ENCODE measurements at regions not wholly inside any gene's neighbourhood (a gene's known extent, or its start where the extent isn't known, plus 50 kb on each side); places are given as distances from the start of the nearest gene placed in this dataset.

DNA sequence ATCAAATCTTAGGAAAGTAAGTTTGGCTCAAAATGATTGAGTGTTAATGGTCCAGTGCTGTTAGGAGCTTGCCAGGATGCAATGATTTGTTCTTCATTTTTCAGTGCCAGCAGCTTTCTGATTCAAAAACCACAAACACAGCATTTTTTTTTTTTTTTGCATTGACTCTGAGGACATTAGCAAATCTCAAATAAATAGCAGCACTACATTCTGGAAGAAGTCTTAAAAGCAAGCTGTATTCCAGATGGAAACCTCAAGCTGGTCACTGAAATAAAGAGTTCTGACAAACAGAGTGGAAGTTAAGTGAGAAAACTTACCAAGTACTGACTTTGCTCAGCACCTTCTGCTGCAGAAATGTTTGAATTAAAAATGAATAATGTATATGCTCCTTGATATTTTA lies 1653.1 kb upstream of the CDH9 start:
- TF ChIP-seq, protein P1, sequence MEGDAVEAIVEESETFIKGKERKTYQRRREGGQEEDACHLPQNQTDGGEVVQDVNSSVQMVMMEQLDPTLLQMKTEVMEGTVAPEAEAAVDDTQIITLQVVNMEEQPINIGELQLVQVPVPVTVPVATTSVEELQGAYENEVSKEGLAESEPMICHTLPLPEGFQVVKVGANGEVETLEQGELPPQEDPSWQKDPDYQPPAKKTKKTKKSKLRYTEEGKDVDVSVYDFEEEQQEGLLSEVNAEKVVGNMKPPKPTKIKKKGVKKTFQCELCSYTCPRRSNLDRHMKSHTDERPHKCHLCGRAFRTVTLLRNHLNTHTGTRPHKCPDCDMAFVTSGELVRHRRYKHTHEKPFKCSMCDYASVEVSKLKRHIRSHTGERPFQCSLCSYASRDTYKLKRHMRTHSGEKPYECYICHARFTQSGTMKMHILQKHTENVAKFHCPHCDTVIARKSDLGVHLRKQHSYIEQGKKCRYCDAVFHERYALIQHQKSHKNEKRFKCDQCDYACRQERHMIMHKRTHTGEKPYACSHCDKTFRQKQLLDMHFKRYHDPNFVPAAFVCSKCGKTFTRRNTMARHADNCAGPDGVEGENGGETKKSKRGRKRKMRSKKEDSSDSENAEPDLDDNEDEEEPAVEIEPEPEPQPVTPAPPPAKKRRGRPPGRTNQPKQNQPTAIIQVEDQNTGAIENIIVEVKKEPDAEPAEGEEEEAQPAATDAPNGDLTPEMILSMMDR (IDR thresholded peaks at IDR 0.05) = no peak

DNA sequence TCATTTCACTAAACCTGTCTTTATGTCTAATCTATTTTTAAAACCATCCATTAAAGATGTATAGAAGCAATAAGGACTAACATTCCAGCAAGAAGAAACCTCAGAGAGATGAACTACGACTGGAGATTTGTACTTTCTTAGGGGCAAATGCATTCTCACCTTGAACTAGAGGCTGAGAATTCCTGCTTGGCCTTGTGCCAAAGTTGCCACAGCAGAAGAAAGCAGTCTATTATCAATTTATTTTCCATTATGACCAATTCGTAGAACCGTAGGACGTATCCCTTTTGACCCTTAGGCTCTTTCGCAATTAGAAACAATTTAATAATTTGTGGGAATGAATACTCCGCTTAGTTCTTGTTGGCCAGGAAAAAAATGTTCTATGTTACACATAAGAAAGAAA lies 1647.4 kb upstream of the CDH9 start:
- TF ChIP-seq, protein P1 (IDR thresholded peaks at IDR 0.05) = no peak

DNA sequence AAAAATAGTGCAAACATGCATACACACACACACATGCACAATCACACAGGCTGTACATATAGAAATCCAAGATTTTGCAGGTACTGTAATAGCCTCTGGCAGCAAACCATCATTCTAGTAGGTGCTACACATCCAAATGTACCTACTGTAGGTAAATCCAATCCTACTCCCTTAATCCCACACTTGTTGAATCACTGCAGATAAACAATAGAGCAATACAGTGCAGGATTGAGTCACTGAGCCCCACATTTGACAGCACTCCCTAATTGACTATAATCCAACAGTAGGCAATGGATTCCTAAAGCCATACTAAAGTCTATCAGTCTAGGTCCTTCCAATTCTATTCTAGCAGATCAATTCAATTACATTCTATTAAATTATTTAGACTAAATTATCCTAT lies 1640.5 kb upstream of the CDH9 start:
- TF ChIP-seq, protein P1 (IDR thresholded peaks at IDR 0.05) = no peak

DNA sequence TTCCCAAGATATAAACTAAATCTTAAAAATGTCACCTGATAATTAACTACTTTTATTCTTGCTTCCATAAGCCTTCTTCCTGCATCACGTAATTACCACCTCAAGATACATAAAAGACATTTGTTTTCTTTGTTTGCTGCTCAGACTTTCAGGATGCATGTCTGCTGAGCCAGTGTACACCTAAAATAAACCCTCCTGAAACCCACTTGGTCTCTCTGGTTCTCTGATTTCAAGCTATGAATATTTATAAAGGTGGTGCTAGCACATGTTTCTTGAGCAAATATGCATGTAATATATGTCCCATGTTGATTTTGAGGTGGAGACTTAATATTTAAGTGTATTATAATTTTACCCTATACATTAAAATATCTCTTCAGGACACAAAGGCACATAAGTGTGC lies 1627.7 kb upstream of the CDH9 start:
- TF ChIP-seq, protein P1 (IDR thresholded peaks at IDR 0.05) = no peak

DNA sequence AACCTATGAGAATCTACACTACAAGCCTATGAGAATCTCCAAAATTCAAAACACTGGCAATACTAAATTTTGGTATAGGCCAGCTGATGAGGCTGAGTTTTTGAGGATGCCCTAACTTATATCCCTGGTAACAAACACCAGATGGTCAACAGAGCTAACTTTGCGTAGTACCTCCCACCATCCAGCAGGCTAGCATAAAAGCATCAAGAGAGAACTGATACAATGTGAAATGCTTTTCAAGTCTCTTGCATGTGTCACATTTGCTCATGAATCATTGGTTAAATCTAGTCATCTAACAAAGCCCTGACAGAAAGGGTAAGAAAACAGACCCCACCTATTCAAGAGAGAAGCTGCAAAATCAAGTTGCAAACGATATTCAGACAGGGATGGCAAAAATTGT lies 1609.7 kb upstream of the CDH9 start:
- TF ChIP-seq, protein P1 (IDR thresholded peaks at IDR 0.05) = no peak

DNA sequence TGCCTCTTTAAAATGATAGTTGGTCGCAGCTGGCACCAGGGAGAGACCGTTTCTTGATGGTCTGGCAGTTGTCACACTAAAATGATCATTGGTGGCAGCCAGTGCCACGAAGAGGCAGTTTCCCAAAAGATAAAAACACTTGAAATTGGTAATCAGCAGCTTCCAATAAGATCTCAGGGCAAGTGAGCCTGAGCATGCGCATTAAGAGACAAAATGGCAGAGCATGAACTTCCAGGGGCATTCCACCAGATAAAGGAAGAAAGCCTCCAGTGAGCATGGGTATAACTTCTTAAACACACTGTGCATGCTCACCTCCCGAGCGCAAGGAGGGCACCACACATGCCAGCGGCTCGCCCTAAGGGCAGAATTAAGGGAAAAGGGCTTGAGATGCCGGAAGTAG lies 1594.2 kb upstream of the CDH9 start:
- TF ChIP-seq, protein P1 (IDR thresholded peaks at IDR 0.05) = no peak

DNA sequence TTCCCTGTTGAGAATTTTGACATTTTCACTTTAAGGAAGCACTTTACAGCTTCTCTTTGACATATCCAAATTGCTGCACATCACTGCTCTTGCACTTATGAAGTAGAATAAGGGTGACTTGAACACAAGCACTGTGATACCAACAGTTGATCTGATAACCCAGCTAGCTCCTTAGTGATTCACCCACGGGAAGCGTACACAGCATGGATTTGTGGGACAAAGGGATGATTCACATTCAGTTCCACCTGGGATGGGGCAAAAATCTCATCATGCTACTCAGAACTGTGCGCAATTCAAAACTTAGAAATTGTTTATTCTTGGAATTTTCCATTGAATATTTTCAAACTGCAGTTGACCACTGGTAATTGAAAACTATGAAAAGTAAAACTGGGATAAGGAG lies 1565.5 kb upstream of the CDH9 start:
- TF ChIP-seq, protein P1 (IDR thresholded peaks at IDR 0.05) = no peak

DNA sequence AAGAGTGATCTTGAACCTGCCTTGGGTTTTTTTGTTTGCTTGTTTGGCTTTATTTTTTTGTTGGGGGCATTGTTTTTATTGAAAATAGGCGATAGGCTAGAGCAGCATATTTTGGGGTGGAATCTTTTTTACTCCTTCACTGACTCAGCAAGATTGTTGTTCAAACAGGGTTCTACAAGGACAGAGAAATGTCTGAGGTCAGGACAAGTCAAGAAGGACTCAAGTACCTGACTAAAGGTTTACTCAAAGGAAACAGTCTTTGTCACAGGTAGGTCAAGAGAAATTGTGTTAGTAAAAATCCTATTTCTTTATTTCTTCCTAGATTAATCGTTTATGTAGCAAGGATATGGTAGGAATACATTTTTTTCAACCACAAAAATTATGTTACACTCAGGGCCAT lies 1564.0 kb upstream of the CDH9 start:
- TF ChIP-seq, protein P1 (IDR thresholded peaks at IDR 0.05) = no peak
